Esophagus muscularis mucosa (tissue), 3 donors: ENCODE measurements at regions not wholly inside any gene's neighbourhood (a gene's known extent, or its start where the extent isn't known, plus 50 kb on each side); places are given as distances from the start of the nearest gene placed in this dataset.

ENCODE experiments used
- POLR2A ChIP-seq: fragments of 450-650 bp; IDR thresholded peaks from one replicate; pipeline ENCODE4 v1.6.1; 2017; ENCODE audit warnings: antibody characterized with exemption, moderate library complexity, mild to moderate bottlenecking, low read depth
- POLR2AphosphoS5 ChIP-seq, 2 donors: sonication (generic); formaldehyde crosslinking; IDR thresholded peaks; one replicate each; pipeline ENCODE4 v1.6.1; 2017; ENCODE audit warnings: antibody characterized with exemption in 2 of 2
- TF ChIP-seq, protein P1 (sequence below), 3 experiments: fragments of 200-600 bp in 2 of 3; fragments of 450-650 bp in 1 of 3; sonication (generic) in 2 of 3; IDR thresholded peaks; one replicate each; pipeline ENCODE4 v1.5.1; 2017 to 2019; ENCODE audit warnings: antibody characterized with exemption in 3 of 3, mild to moderate bottlenecking in 2 of 3, moderate library complexity in 1 of 3

DNA sequence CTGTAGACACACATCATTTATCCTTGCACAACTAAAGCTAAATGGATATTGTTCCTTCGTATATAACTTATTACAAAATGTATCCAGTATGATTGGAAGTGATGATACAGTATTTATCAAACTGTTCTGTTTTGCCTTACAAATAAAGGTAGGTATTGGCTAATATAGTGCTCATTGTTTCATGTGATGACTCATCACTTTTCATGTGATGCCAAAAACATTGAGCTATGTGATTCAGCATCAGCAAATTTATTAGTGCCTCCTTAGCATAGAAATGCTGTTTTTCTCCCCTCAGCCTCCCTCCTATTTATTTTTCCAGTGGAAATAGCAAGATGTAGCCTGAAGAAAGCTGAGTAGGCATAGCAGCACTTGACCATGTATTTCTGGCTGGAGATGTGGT, 228.6 kb upstream of the LYPLAL1 start:
- TF ChIP-seq, protein P1, sequence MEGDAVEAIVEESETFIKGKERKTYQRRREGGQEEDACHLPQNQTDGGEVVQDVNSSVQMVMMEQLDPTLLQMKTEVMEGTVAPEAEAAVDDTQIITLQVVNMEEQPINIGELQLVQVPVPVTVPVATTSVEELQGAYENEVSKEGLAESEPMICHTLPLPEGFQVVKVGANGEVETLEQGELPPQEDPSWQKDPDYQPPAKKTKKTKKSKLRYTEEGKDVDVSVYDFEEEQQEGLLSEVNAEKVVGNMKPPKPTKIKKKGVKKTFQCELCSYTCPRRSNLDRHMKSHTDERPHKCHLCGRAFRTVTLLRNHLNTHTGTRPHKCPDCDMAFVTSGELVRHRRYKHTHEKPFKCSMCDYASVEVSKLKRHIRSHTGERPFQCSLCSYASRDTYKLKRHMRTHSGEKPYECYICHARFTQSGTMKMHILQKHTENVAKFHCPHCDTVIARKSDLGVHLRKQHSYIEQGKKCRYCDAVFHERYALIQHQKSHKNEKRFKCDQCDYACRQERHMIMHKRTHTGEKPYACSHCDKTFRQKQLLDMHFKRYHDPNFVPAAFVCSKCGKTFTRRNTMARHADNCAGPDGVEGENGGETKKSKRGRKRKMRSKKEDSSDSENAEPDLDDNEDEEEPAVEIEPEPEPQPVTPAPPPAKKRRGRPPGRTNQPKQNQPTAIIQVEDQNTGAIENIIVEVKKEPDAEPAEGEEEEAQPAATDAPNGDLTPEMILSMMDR (IDR thresholded peaks at IDR 0.05): no peak
- no peak for TF ChIP-seq POLR2AphosphoS5 (IDR thresholded peaks at IDR 0.05)
- no peak for TF ChIP-seq POLR2A
